ENCODE measurements at regions not wholly inside any gene's neighbourhood (a gene's known extent, or its start where the extent isn't known, plus 50 kb on each side); places are given as distances from the start of the nearest gene placed in this dataset.
"Not testable (repeated sequence)": the region's sequence is repeated elsewhere in the genome, so short reads cannot be mapped to it uniquely, and the experiment has no call there.

GRCh38 chr6:37580176-37580955 lies 80.7 kb upstream of the CCDC167 start:
- no peak for DNase-seq

GRCh38 chr6:37579444-37580067 lies 79.9 kb upstream of the CCDC167 start:
- no peak for DNase-seq

GRCh38 chr6:37578104-37578503 lies 78.4 kb upstream of the CCDC167 start:
- DNase-seq, result no peak

- peak; percentile 47 for DNase-seq
Observed at GRCh38 chr6:37576336-37576737, 76.6 kb upstream of the CCDC167 start.

GRCh38 chr6:37575221-37575620 lies 75.5 kb upstream of the CCDC167 start:
- DNase-seq, result no peak

- DNase-seq, result no peak
Observed at GRCh38 chr6:37572334-37572733, 72.6 kb upstream of the CCDC167 start.

GRCh38 chr6:37570482-37571133 lies 70.9 kb upstream of the CCDC167 start:
- peak; percentile 60 for DNase-seq

GRCh38 chr6:37569743-37570481 lies 70.2 kb upstream of the CCDC167 start:
- peak; percentile 59 for DNase-seq

- DNase-seq, result no peak
Observed at GRCh38 chr6:37569317-37569716, 69.6 kb upstream of the CCDC167 start.

- DNase-seq, result peak; percentile 45
Observed at GRCh38 chr6:37566950-37567349, 67.3 kb upstream of the CCDC167 start.

- DNase-seq, result peak; percentile 94
Observed at GRCh38 chr6:37566111-37566949, 66.6 kb upstream of the CCDC167 start.

- no peak for DNase-seq
Observed at GRCh38 chr6:37565267-37566110, 65.8 kb upstream of the CCDC167 start.

GRCh38 chr6:37562926-37563288 lies 63.2 kb upstream of the CCDC167 start:
- not testable (repeated sequence) for DNase-seq

- DNase-seq, result no peak
Observed at GRCh38 chr6:37561361-37561760, 61.7 kb upstream of the CCDC167 start.

- DNase-seq, result no peak
Observed at GRCh38 chr6:37560737-37561103, 61.0 kb upstream of the CCDC167 start.

- DNase-seq, result no peak
Observed at GRCh38 chr6:37559501-37559900, 59.8 kb upstream of the CCDC167 start.

GRCh38 chr6:37559050-37559449 lies 59.4 kb upstream of the CCDC167 start:
- no peak for DNase-seq

- no peak for DNase-seq
Observed at GRCh38 chr6:37558646-37559045, 59.0 kb upstream of the CCDC167 start.

GRCh38 chr6:37558168-37558567 lies 58.5 kb upstream of the CCDC167 start:
- DNase-seq, result no peak

GRCh38 chr6:37557645-37558114 lies 58.0 kb upstream of the CCDC167 start:
- DNase-seq, result peak; percentile 44

- DNase-seq, result no peak
Observed at GRCh38 chr6:37556881-37557644, 57.4 kb upstream of the CCDC167 start.

All from eye (tissue), 1 donor.